Spleen (tissue), 7 donors: ENCODE measurements at regions not wholly inside any gene's neighbourhood (a gene's known extent, or its start where the extent isn't known, plus 50 kb on each side); places are given as distances from the start of the nearest gene placed in this dataset.

Experiments
- POLR2A ChIP-seq, 3 donors: fragments of 450-650 bp; IDR thresholded peaks; one replicate each; pipeline ENCODE4 v1.5.1; 2017; ENCODE audit warnings: antibody characterized with exemption in 3 of 3, mild to moderate bottlenecking in 1 of 3
- TF ChIP-seq, protein P1 (sequence below), 11 experiments: fragments of 200-600 bp in 7 of 11; fragments of 450-650 bp in 4 of 11; sonication (generic) in 4 of 11; IDR thresholded peaks in 8 of 11; conservative IDR thresholded peaks in 3 of 11; 1 replicate in 7 of 11; 2 replicates in 4 of 11; pipeline versions ENCODE4 v1.4.0 to v1.8.0; 2016 to 2021; ENCODE audit warnings: antibody characterized with exemption in 11 of 11, inconsistent platforms in 4 of 11, mild to moderate bottlenecking in 1 of 11
- donor health status: DM: no; HTN: no; CAD: no; lungs with moderate emphysema.
- donor health status: DM: no; HTN: no; CAD: no.
- donor health status: DM: no; HTN: no; CAD: no.

- TF ChIP-seq, protein P1, sequence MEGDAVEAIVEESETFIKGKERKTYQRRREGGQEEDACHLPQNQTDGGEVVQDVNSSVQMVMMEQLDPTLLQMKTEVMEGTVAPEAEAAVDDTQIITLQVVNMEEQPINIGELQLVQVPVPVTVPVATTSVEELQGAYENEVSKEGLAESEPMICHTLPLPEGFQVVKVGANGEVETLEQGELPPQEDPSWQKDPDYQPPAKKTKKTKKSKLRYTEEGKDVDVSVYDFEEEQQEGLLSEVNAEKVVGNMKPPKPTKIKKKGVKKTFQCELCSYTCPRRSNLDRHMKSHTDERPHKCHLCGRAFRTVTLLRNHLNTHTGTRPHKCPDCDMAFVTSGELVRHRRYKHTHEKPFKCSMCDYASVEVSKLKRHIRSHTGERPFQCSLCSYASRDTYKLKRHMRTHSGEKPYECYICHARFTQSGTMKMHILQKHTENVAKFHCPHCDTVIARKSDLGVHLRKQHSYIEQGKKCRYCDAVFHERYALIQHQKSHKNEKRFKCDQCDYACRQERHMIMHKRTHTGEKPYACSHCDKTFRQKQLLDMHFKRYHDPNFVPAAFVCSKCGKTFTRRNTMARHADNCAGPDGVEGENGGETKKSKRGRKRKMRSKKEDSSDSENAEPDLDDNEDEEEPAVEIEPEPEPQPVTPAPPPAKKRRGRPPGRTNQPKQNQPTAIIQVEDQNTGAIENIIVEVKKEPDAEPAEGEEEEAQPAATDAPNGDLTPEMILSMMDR (IDR thresholded peaks at IDR 0.05 in 8 of 11, conservative IDR thresholded peaks at IDR 0.05 in 3 of 11), result no peak
- TF ChIP-seq POLR2A (IDR thresholded peaks at IDR 0.05), result no peak
Observed at GRCh38 chr17:27390540-27390939, 65.7 kb upstream of the KSR1 start.
